NOMO-1 treated with DMSO at 0.1 percent for 48 hours (cell line): ENCODE measurements at regions not wholly inside any gene's neighbourhood (a gene's known extent, or its start where the extent isn't known, plus 50 kb on each side); places are given as distances from the start of the nearest gene placed in this dataset.

Source experiments
- DNase-seq: peaks from one replicate; lab custom pipeline; 2025; ENCODE audit not compliant: unreplicated experiment; lab: John Stamatoyannopoulos, UW

DNA sequence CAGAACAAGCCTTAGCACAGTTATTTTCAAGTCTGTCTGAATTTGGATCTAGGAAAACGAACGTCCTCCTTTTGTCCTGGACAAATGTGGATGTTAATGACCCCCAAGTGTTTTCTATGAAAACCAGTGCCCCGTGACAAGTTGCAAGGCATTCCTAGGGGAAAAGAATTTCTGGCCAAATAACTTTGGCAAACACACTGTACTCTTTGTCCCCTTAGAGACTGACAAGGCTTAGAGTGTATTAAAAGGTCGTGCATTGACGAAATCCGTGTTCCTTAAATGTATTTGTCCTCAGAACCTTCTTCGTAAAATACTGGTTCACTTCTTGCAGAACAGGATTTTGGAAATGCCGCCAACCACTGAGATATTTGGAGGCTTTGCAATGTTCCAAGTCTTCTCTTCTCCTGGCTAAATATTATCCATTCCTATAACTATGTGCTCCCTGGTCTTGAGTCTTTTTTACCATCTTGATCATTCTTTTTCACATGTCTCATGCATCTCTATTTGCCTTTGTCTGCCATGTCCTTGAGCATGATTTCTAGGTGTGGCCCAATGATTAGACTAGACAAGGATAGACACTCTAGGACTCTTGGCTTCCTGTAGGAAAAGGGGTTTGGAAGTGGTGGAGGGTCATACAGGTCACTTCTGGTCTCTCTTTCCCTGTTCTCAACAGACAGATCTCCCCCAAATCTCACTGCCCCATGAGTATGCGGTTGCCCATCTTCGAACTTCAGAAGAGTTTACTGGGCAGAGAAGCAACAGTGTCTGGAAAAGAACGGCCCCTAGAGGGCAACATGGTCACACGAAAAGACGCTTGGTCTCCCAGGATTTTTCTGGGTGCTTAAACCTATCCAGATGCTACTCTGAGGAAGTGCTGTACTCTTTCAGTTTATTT is 117.5 kb downstream of the EDEM1 start:
- peak; percentile 58 for DNase-seq

DNA sequence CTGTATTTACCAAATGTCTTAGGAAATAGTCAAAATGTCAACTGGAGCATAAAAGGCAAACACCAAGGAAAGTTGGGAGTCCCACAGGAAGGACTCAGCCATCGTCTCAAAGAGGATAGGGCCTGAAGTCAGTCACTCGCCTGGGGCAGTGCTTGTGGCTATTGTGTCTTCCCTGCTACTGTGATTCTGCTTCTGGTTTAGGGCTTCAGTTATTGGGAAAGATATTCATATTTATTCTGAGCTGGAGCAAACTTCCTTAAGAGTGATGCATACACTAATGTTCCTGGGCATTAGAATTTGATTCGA is 118.1 kb downstream of the EDEM1 start:
- no peak for DNase-seq

DNA sequence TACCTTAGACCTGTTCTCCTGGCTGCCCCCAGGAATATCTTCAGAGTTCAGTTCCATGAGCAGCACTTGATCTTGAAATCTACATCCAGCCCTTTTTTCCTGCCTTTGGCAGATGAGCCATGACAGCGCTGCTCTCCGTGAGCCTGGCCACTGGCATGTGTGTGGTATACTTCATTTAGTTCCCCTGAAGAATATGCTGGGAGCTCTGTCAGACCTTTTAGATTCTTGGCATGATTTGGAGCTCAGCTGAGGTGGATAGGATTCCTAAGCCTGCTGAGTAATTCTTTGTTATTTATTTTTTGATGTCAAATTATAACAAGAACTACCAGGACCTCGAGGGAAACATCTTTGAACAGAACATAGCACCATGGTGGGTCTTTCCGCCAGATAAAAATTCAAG is 121.7 kb downstream of the EDEM1 start:
- no peak for DNase-seq

DNA sequence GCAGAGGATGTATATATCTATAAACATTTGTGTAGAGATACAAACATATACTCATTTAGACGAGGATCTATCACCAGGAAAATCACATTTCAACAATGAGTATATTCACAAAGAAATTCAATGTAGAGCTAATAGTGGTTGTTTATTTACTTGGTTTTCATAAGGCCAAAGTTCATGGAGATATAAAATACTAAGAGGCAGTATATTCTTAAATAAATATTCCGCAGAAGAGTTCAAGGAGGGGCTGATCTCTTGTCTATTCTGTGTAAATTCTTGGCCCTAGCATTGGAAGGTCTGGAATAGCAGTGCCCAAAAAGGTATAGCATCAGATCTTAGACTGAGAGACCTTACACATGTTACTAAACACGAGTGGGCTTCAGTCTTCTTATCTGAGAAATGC is 122.1 kb downstream of the EDEM1 start:
- no peak for DNase-seq

DNA sequence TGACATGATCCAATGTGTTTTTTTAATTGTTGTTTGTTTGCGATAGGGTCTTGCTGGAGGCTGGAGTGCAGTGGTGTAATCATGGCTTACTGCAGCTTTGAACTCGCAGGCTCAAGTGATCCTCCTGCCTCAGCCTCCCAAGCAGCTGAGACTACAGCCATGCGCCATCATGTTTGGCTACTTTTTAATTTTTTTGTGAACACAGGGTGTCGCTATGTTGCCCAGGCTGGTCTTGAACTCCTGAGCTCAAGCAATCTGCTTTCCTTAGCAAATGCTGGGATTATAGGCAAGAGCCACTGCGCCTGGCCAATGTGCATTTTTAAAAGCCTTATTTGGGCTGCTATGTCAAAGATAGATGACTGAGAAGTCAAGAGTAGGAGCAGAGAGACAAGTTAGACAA is 123.0 kb downstream of the EDEM1 start:
- no peak for DNase-seq

DNA sequence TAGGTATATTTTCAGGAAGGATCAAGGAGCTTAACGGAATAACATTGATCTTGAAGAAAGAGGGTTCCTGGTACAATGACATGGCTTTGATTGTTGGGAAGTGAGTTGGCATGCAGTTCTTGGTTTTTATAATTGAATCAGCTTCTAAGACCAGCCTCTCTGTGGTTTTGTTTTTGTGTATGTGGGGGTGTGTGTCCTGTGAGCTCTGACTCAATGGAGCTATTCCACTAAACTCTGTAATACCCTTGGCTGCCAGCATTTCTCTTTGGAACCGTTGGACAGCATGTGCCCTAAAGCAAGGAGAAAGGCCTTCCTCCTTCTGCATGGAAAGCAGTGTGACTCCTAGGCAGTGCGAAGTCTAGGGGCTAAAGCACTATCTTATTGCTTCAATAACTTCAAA is 124.8 kb downstream of the EDEM1 start:
- no peak for DNase-seq

DNA sequence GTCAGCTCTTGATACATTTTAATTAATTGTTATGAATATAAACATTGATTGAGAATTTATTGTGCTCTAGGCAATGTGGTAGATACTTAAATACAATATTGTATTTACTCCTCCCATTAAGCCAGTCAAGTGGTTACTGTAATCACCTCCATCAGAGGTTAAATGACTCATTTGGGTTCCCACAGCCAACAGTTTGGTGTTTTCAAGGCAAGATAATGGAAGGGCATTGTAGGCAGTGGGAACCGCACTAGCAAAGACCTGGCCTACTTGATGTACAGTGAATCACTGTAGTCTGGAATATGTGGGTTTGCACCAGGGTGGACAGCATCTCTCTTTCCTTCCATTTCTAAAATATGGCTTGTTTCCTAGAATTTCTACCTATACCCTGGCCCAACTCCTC is 127.4 kb downstream of the EDEM1 start:
- no peak for DNase-seq

DNA sequence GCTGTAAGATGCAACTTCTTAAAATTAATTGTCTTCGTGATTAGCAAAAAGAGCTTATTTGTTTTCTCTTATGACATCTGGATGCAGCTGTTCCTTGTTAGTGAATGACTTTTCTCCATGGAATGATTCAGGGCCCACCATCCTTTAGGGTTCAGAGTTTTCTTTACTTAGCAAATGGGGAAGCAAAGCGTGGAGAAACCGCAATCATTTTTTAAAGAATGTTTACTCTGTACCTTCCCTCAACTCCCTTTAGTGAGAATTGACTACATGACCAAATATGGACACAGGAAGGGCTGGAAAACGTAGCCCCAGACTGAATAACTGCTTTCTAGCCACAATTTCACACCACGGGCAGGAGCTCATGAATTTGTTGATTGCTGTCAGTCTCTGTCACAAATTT is 130.1 kb downstream of the EDEM1 start:
- peak; percentile 62 for DNase-seq

DNA sequence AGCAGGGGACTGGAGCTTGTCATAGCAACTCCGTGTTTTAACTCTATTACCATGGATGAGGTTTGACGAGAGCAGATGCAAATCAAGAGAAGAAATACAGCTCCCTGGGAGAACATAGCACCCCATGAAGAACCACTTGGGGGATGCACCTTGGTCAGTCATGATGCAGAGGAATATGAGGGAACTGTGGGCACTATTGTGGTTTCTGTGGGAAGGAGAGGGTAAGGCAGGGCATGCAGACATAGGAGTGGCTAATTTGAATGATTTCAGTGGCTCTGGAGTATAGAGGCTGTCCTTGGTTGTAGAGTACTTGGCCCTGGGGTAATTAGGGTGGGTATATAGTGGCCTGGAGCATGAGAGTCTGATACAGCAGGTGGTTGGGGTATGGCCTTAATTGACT is 131.9 kb downstream of the EDEM1 start:
- no peak for DNase-seq

DNA sequence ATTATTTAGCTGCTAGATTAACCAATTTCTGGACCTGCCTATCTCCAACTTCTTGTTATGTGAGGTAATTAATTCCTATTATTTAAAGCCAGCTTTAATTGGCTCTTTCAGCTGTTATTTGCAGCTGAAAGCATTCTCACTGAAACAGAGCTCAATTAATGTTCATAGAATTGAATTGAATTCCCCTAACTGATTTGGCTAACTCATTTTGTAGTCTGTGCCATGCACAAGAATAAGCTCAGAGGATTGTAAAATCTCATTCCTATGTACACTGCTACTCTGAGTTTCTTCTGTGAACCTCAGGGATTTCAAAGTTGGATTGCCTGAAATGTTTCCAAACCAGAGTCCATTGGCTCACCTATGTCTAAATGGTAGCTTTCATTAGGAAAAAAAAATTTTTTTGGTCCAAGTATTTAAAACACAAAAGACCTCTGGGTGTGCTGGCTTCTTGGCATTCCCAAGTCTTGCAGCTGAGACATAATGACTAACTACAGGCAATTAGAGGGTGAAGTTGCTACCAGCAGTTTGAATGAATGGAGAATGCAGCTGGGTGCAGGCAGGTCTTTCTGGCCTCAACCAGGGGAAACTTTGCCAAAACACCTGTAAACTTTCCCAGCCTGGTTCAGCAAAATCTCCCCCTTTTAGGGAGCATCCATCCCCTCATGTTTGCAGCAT is 134.3 kb downstream of the EDEM1 start:
- DNase-seq = no peak

DNA sequence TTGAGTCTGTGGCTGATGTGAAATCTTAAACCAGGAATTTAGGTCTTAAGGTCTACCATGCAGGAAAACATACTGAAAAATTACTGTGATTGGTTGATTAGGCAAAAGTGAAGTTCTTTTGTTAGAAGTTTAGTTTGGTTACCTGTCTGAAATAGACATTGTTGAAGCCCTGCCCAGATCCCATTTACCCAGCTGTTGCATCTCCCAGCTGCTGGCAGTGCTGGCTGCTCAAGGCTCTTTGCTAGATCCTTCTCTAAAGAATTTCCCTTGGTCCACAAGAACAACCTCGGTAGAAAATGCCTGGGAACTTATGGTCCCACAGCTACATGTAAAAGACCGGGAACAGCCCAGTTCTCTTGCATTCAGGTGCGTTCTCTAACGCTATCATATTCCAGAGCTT is 137.3 kb downstream of the EDEM1 start:
- no peak for DNase-seq

DNA sequence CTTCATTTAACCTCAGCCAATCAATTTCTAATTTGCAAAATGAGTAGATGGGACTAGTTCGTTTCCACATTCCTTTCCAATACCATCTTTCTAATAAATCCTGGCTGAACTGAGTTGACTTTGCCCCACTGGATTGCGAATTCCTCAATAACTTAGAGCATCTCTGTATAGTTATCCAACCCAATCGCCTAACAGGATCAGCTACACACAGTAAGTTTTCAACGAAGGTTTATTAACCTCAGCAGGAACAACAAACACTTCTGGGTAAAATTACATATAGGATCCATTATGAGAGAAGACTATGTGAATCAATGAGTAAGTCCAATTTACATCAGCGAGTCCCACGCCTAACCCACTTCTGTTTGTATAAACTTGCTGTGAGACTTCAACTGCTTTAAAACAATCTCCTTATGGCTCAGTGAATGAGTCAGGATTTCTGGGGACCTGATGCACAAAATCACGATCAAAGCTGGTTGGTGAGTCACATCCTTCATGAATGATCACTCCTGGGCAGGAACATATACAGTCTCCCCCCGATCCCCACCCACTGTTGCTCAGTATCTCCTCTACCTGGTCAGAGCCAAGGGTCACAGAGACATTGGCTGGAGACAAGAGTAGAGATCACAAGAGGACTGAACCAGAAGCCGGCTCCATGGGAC is 142.8 kb downstream of the EDEM1 start:
- DNase-seq = no peak

DNA sequence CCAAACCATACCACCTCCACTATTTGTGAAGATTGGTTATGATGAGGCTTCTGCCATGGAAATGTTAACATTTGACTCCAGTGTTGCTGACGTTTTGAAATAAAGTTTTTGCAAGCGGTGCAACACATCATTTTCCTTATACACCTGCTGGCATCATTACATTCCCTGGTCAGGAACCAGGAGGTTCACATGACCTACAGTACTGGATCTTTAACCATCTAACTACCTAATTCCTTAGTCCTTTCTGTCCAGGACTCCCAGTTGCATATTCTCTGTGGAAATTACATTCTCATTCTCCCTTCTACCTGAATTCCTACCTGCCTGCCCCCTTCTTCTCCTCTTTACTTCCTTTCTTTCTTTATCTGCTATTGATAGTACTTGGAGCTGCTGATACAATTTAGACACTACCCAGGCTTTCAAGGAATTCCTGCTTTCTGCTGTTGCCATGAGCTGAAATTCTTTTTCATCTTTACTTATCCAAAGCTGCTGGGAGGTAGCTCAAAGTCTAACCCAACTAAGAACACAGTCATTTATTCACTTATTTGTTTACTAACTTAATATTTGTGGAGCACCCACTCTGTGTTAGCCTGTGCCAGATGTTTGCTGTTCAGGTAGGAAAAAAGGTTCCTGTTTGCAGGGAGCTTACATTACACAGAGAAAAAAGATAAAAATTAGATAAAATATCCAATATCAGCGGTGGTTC is 144.2 kb downstream of the EDEM1 start:
- no peak for DNase-seq

DNA sequence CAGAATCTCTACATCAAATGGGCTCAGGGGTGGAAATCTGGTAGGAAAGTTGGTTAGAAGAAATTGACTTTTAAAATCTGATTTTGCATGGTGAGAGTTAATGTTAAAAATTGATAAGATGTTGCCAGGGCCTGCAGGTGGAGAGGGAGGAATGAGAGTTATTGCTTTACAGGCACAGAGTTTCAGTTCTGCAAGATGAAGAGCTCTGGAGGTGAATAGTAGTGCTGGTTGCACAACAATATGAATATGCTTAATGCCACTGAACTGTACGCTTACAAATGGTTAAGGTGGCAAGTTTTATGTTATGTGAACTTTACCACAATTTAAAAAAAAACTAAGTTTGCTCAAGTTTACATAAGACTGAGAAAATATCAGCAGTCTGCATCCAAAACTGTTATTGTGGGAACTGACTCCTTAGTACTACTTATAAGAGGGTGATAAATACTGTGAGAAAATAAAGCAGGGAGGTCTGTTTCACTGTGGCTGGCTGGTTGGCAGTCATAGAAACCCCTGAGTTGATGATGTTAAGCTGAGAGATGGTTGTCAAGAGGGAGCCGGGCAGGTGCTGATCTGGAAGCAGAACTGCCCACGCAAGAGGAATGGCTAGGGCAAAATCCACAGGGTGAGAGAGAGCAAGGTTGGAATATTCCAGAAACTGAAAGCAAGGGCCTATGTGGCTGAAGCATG is 144.9 kb downstream of the EDEM1 start:
- DNase-seq = peak; percentile 84

DNA sequence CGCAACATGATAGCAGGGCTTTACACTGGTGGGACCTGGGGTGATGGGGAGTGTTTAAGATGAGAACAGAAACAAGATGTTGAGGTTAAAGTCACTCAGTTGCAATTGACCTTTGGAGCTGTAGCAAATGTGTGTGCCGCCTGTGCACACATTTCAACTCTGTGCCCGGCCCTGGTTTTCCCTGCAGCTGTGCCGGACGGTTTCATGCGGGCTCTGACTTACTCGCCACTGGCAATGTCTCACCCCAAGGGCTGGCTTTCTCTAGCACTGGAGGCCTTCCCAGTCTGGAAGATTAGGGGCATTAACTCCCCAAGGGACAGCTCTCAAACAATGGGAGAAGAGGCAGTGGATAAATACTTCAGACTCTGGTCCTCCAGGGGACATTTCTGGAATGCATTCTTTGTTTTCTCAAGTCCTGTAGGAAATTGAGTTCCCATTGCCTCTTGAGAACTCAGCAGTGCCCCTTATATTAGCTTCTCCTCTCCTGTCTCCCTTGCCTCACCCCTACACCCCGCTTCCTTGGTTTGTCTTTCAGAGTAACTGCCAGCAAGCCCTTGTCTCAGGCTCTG is 152.5 kb downstream of the EDEM1 start:
- DNase-seq = no peak

DNA sequence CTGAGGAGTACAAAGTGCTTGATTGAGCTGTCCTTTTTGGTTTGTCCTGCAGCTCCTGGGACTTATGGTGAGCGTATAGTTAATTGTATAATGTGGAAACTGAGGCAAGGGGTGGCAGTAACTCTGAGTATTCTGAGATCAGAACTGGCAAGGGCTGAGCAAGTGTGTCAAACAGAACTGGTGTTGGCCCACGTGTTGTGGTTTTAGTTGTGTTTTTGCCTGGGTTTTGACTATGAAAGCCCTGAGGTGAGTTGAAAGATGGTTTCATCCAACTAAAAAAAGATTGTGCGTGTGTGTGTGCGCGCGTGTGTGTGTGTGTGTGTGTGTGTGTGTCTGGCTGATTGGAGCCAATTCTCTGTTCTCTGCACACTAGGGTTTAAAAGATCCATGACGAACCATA is 154.1 kb downstream of the EDEM1 start:
- no peak for DNase-seq

DNA sequence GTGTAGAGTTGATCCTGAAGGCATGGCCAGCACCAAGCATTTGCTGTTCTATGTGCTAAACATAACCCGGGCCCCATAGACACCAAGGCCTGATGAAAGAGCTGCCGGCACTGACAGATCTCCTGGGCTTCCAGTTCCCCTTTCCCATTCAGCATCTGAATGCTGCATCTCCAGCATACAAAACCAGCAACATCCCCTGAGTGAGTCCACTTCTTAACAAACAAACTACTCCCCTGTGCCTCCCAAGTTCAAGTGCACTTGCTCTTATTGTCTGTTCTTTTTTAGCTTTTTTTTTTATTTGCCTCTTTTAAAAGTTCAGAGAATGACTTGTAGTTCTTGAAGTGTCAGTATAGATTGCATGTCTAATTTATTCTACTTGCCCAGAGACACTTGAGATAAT is 156.0 kb downstream of the EDEM1 start:
- DNase-seq = peak; percentile 52

DNA sequence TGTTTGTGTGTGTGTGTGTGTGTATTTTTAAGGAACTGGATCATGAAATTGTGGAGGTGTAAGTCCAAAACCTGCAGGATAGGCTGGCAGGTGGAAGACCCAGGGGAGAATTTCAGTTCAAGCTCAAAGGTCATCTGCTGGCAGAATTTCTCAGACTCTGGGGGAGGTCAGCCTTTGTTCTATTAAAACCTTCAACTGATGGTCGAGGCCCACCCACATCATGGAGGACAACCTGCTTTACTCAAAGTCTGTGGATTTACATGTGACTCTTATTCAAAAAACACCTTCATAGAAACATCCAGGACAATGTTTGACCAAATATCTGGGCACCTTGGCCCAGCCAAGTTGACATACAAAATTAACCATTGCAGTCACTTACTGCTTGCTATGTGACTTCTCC is 157.2 kb downstream of the EDEM1 start:
- no peak for DNase-seq

DNA sequence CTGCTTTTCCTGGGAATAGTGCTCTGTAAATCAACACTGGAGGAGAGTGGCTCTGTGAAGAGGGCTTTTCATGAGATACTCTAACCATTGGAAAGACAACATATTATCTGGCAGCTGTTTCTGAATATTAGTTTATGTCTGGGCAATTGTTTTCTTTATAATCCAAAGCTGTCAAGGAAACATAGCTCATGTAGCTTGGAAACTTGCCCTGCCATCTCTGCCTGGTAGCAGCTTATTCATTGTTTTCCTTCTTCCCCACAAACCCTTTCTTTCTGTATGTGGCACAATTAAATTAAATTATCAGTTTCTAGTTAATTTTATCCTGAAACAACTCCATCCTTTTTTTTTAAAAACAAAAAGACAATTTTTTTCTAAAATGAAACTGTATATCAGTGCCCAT is 160.0 kb downstream of the EDEM1 start:
- no peak for DNase-seq

DNA sequence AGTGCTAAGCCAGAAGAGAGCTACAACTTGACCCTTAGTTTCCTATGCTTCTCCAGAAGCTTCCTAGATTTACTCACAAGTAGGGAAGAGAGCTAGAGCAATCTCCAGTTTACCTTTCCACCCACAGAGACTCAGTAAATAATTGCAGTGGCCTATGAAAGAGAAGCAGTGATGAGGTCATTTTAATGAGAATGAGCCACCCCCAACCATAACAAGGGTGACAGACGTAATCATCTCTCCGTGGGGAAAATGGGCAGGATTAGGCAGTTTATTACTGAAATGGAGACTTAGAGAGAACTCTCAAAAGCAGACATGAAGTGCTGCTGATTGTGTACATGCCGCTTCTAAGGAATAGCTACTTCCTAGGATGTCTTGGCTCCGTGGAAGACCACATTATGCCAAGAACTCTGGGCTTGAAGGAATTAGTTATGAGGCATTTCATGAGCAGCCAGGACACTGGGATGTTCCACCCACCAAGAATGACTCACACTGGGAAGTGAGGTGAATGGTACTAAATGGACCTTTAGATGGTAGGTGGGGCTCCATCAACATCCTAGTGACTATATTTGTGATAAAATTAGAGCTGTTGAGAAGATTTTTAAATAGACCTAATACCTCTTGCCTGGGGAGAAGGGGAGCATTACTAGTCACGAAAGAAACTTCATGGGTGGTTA is 160.9 kb downstream of the EDEM1 start:
- no peak for DNase-seq
